ENCODE measurements at regions not wholly inside any gene's neighbourhood (a gene's known extent, or its start where the extent isn't known, plus 50 kb on each side); places are given as distances from the start of the nearest gene placed in this dataset.

DNA sequence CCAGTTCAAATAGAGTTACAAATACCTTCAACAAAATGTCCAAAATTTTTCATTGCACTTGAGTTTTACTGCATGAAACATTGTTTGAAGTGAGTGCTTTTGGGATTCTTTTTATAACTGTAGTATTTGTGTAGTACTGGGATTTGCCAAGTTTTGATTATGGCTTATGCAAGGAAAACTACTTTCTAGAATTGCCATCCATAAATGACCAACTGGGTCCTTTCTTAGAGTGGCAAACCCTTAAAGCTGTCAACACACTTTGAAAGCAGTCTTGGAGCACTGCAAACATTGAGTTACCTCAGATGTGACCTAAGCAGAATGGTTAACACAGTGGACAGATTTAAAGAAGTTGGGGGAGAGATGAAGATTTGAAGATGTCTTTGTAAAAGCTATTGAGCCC, 379.6 kb upstream of the ZNF608 start:
- no peak for ATAC-seq (ENCODE audit: low FRiP score)
- no peaks in the 10 kb centered on the region for H3K4me1 ChIP-seq (ENCODE audit: control insufficient read depth in 1 of 2, insufficient read depth in 2 of 2, low read length in 2 of 2)
- no peak for DNase-seq
- no peak overlapping the region for H3K27ac ChIP-seq (ENCODE audit: low read depth in 1 of 2, low read length in 2 of 2)
- intact Hi-C loops (cut with DNase I) = no loop called here
- no peaks in the 10 kb centered on the region for H3K36me3 ChIP-seq (ENCODE audit: control insufficient read depth in 1 of 2, insufficient read depth in 2 of 2, low read length in 1 of 2)
- H3K9me3 ChIP-seq (ENCODE audit: control insufficient read depth, low read length) = no peaks in the 10 kb centered on the region
- H3K4me3 ChIP-seq (ENCODE audit: low read length in 2 of 2) = no peak overlapping the region
- no peaks in the 10 kb centered on the region for H3K27me3 ChIP-seq (ENCODE audit: control insufficient read depth in 1 of 2, insufficient read depth in 2 of 2, low read length in 1 of 2)

DNA sequence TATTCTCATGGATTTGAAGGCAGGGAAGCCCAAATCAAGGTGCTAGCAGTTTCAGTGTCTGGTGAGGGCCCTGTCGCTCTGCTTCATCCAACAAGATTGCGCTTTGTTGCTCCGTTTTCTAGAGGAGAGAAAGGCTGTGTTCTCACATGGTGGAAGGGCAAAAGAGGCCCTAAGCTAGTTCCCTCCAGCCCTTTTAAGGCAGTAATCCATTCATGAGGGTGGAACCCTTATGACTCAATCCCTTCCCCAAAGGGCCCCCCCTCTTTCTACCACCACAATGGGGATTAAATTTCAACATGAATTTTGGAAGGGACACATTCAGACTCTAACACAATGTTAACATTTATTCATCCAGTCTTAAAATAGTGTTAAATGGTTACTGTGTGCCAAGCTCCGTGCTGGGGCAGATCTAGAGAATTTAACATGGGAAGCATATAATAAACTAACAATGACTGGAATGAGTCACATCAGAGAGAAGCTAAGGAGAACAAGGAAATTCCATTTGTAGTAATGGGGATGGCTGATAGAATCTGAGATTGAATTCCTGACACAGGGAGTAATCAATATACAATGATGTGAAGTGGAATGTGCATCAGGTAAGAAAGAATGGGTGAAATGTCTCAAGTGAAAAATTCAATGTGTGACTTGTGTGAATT, 382.8 kb upstream of the ZNF608 start:
- Histone ChIP-seq H3K4me1 (ENCODE audit: control insufficient read depth in 1 of 2, insufficient read depth in 2 of 2, low read length in 2 of 2) (no peaks in the 10 kb centered on the region), H3K36me3 (ENCODE audit: control insufficient read depth in 1 of 2, insufficient read depth in 2 of 2, low read length in 1 of 2) (no peaks in the 10 kb centered on the region), H3K9me3 (ENCODE audit: control insufficient read depth, low read length) (no peaks in the 10 kb centered on the region), H3K27ac (ENCODE audit: low read depth in 1 of 2, low read length in 2 of 2) (no peak overlapping the region), H3K27me3 (ENCODE audit: control insufficient read depth in 1 of 2, insufficient read depth in 2 of 2, low read length in 1 of 2) (no peaks in the 10 kb centered on the region), H3K4me3 (ENCODE audit: low read length in 2 of 2) (no peak overlapping the region)
- ATAC-seq (ENCODE audit: low FRiP score) (no peak), DNase-seq (no peak)
- intact Hi-C loops (cut with DNase I) = no loop called here
- 87 to 94% methylated on average over 4 of the region's 4 CpGs for WGBS, 2 donors

DNA sequence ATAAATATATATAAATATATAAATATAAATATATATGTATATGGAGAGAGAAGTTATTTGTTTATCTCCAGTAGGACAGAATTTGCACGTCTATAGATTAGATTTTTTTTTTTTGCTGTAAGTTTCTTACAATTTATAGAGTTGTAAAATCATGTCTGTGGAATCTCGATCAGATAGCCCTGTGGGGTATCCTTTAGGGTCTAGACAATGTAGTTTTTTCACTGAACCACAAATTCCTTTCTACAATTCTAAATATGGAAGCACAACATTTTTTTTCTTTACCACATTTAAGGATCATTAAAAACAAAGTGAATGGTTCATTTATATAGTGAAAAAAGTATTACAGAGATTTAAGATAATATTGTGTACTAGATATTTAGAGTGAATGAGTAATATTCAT, 384.2 kb upstream of the ZNF608 start:
- H3K4me3 ChIP-seq (ENCODE audit: low read length in 2 of 2) = no peak overlapping the region
- no peaks in the 10 kb centered on the region for H3K4me1 ChIP-seq (ENCODE audit: control insufficient read depth in 1 of 2, insufficient read depth in 2 of 2, low read length in 2 of 2)
- WGBS, 2 donors = 94 to 96% methylated on average over 2 of the region's 2 CpGs
- no peak overlapping the region for H3K27ac ChIP-seq (ENCODE audit: low read depth in 1 of 2, low read length in 2 of 2)
- H3K27me3 ChIP-seq (ENCODE audit: control insufficient read depth in 1 of 2, insufficient read depth in 2 of 2, low read length in 1 of 2) = no peaks in the 10 kb centered on the region
- no peaks in the 10 kb centered on the region for H3K36me3 ChIP-seq (ENCODE audit: control insufficient read depth in 1 of 2, insufficient read depth in 2 of 2, low read length in 1 of 2)
- ATAC-seq (ENCODE audit: low FRiP score) = no peak
- H3K9me3 ChIP-seq (ENCODE audit: control insufficient read depth, low read length) = no peaks in the 10 kb centered on the region
- no peak for DNase-seq
- intact Hi-C loops (cut with DNase I) = no loop called here

DNA sequence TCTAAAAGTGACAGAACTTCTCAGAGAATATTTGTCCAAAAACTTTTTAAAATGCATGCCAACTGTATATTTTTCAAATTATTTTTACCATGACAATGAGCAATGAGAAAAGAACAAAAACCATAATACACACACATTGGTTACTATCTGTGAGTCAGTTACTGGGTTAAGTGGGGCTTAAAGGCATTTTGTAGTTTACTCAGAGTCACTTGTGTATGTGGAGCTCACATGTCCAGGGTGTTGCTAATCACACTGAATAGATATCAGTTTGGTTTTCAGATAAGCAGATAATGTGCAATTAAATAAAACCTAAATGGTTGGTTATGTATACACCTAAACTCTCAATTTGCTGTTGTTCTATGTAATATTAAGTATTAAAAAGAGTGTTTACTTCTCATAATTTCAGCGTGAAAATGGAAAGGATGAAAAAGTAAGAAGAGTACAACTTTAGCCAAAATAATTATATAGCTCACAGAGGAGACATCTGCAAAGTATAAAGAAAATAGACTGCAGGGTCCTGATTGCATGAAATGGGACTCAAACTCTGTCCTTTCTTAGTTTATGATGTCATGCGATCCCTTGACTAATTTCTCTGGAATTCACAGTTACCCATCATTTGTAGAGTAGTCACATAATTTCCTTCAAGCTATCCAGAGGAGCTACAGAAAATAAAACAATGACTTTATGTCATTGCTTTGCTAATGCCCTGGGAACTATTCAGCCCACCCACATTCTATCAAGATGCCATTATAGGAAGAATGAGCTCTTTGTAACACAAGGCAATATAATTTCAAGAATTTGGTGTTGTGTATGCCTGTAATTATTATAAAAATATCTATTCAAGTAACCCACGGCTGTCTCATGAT, 388.0 kb upstream of the ZNF608 start:
- Histone ChIP-seq H3K27me3 (ENCODE audit: control insufficient read depth in 1 of 2, insufficient read depth in 2 of 2, low read length in 1 of 2) (no peaks in the 10 kb centered on the region), H3K36me3 (ENCODE audit: control insufficient read depth in 1 of 2, insufficient read depth in 2 of 2, low read length in 1 of 2) (no peaks in the 10 kb centered on the region), H3K9me3 (ENCODE audit: control insufficient read depth, low read length) (no peaks in the 10 kb centered on the region), H3K4me1 (ENCODE audit: control insufficient read depth in 1 of 2, insufficient read depth in 2 of 2, low read length in 2 of 2) (no peaks in the 10 kb centered on the region), H3K4me3 (ENCODE audit: low read length in 2 of 2) (no peak overlapping the region), H3K27ac (ENCODE audit: low read depth in 1 of 2, low read length in 2 of 2) (no peak overlapping the region)
- 38 to 54% methylated on average over 3 of the region's 3 CpGs for WGBS, 2 donors
- ATAC-seq (ENCODE audit: low FRiP score) (no peak), DNase-seq (no peak)
- intact Hi-C loops (cut with DNase I) = no loop called here

DNA sequence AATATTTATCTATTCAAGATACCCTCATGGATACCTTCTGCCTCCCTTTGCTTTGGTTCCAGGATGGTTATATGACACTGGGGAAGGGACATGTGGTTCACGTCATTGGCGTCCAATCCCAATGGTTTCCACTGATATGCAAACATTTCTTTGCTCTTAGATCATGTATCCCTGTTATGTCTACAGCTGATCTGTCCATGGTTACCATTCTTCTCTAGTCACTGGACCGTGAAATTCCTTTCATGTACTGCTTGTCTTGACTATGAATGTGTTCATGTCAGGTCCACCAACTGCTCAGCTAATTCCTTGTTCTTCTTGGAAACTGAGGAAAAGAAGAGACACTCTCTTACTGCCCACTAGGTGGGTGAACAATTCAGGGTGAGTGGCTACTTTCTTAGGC, 391.1 kb upstream of the ZNF608 start:
- Histone ChIP-seq H3K27ac (ENCODE audit: low read depth in 1 of 2, low read length in 2 of 2) (no peak overlapping the region), H3K36me3 (ENCODE audit: control insufficient read depth in 1 of 2, insufficient read depth in 2 of 2, low read length in 1 of 2) (no peaks in the 10 kb centered on the region), H3K4me1 (ENCODE audit: control insufficient read depth in 1 of 2, insufficient read depth in 2 of 2, low read length in 2 of 2) (no peaks in the 10 kb centered on the region), H3K27me3 (ENCODE audit: control insufficient read depth in 1 of 2, insufficient read depth in 2 of 2, low read length in 1 of 2) (no peaks in the 10 kb centered on the region), H3K9me3 (ENCODE audit: control insufficient read depth, low read length) (no peaks in the 10 kb centered on the region), H3K4me3 (ENCODE audit: low read length in 2 of 2) (no peak overlapping the region)
- intact Hi-C loops (cut with DNase I) = no loop called here
- no peak for DNase-seq
- no peak for ATAC-seq (ENCODE audit: low FRiP score)
- 85 to 90% methylated on average over 3 of the region's 3 CpGs for WGBS, 2 donors

DNA sequence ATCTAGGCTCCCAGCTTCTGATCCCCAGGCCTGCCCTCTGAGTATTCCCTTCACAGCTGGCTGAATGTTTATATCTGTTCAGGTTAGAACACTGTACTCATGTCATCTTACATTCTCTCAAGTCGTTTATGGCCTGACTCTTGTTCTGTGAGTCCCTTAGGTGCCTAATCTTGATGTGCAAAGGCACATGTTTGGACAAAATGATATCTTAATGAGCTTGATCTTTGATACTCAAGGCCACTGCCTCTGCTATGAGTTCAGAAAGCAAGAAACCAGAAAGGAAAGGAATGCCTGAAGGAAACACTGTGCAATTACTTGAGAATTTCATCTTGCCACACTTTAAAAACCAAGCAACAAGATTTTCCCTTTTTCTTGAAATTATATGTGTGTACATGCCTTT, 391.8 kb upstream of the ZNF608 start:
- ATAC-seq (ENCODE audit: low FRiP score) = no peak
- Histone ChIP-seq H3K27ac (ENCODE audit: low read depth in 1 of 2, low read length in 2 of 2) (no peak overlapping the region), H3K27me3 (ENCODE audit: control insufficient read depth in 1 of 2, insufficient read depth in 2 of 2, low read length in 1 of 2) (no peaks in the 10 kb centered on the region), H3K9me3 (ENCODE audit: control insufficient read depth, low read length) (no peaks in the 10 kb centered on the region), H3K4me1 (ENCODE audit: control insufficient read depth in 1 of 2, insufficient read depth in 2 of 2, low read length in 2 of 2) (no peaks in the 10 kb centered on the region), H3K4me3 (ENCODE audit: low read length in 2 of 2) (no peak overlapping the region), H3K36me3 (ENCODE audit: control insufficient read depth in 1 of 2, insufficient read depth in 2 of 2, low read length in 1 of 2) (no peaks in the 10 kb centered on the region)
- 44 to 76% methylated on average over 1 of the region's 1 CpG for WGBS, 2 donors
- DNase-seq = no peak
- intact Hi-C loops (cut with DNase I) = no loop called here

DNA sequence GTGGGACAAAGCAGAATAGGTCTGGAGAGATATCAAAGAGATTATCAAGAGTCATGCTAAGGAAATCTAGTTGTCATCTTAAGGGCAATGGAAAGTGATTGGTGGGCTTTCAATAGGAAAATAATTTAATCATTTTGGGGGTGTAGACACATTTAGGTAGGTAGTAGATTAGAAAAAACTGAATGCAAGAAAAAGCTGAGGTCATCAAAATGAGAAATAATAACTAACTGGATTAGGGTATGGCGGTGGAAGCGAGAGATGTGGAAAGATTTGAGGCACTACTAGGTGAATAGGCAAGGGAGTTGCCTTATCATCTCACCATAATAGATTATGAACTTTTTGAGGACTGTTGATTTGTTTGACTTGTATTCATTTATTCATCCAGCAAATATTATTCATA, 393.2 kb upstream of the ZNF608 start:
- ATAC-seq (ENCODE audit: low FRiP score) = no peak
- H3K4me3 ChIP-seq (ENCODE audit: low read length in 2 of 2) = no peak overlapping the region
- no peak for DNase-seq
- no peaks in the 10 kb centered on the region for H3K4me1 ChIP-seq (ENCODE audit: control insufficient read depth in 1 of 2, insufficient read depth in 2 of 2, low read length in 2 of 2)
- H3K27me3 ChIP-seq (ENCODE audit: control insufficient read depth in 1 of 2, insufficient read depth in 2 of 2, low read length in 1 of 2) = no peaks in the 10 kb centered on the region
- H3K9me3 ChIP-seq (ENCODE audit: control insufficient read depth, low read length) = no peaks in the 10 kb centered on the region
- H3K27ac ChIP-seq (ENCODE audit: low read depth in 1 of 2, low read length in 2 of 2) = no peak overlapping the region
- no peaks in the 10 kb centered on the region for H3K36me3 ChIP-seq (ENCODE audit: control insufficient read depth in 1 of 2, insufficient read depth in 2 of 2, low read length in 1 of 2)
- WGBS, 2 donors = 96 to 100% methylated on average over 2 of the region's 2 CpGs
- intact Hi-C loops (cut with DNase I) = no loop called here

DNA sequence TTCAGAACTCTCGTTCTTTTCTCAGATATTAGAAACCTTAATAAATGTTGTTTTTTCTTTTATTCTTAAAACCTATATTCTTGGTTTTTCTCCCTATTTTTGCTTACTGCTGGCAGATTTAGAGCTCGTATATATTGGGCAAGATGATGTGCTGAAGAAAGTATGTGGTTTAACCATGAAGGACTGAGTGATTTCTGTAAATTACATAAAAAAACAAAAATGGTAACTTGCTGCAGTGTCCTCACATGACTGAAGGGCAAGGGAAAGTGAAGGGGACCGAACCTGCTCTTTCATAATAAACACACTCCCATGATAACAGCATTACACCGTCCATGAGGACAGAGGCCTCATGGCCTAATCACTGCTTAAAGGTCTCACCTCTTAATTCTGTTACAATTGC, 393.8 kb upstream of the ZNF608 start:
- H3K36me3 ChIP-seq (ENCODE audit: control insufficient read depth in 1 of 2, insufficient read depth in 2 of 2, low read length in 1 of 2) = no peaks in the 10 kb centered on the region
- H3K4me3 ChIP-seq (ENCODE audit: low read length in 2 of 2) = no peak overlapping the region
- H3K9me3 ChIP-seq (ENCODE audit: control insufficient read depth, low read length) = no peaks in the 10 kb centered on the region
- no peak overlapping the region for H3K27ac ChIP-seq (ENCODE audit: low read depth in 1 of 2, low read length in 2 of 2)
- no peaks in the 10 kb centered on the region for H3K27me3 ChIP-seq (ENCODE audit: control insufficient read depth in 1 of 2, insufficient read depth in 2 of 2, low read length in 1 of 2)
- no peaks in the 10 kb centered on the region for H3K4me1 ChIP-seq (ENCODE audit: control insufficient read depth in 1 of 2, insufficient read depth in 2 of 2, low read length in 2 of 2)
- no peak for ATAC-seq (ENCODE audit: low FRiP score)
- 88 to 91% methylated on average over 4 of the region's 4 CpGs for WGBS, 2 donors
- no peak for DNase-seq
- intact Hi-C loops (cut with DNase I) = no loop called here

DNA sequence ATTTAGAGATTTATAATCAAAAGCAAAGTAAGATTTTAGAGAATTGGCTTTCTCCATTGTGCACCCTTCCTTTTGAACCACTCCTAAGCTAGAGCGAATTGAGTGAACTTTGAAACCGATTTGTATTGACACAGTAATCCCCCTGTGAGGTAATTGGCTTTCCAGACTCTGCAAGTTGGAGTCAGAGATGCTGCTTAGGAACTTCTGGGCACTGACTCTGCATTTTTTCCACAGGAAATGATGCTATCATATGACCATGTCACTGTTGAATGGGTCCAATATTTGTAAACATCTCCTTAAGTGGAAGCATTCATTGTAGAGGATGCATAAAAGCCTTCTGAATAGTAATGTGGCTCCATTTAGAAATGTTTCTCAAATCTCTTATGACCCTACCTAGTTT, 394.4 kb upstream of the ZNF608 start:
- ATAC-seq (ENCODE audit: low FRiP score) = peak; percentile 36
- H3K9me3 ChIP-seq (ENCODE audit: control insufficient read depth, low read length) = no peaks in the 10 kb centered on the region

More for the DNA sequence above, 394.4 kb upstream of the ZNF608 start:
- 48 to 49% methylated on average over 2 of the region's 2 CpGs for WGBS, 2 donors
- Histone ChIP-seq H3K27ac (ENCODE audit: low read depth in 1 of 2, low read length in 2 of 2) (no peak overlapping the region), H3K4me3 (ENCODE audit: low read length in 2 of 2) (no peak overlapping the region), H3K4me1 (ENCODE audit: control insufficient read depth in 1 of 2, insufficient read depth in 2 of 2, low read length in 2 of 2) (no peaks in the 10 kb centered on the region), H3K36me3 (ENCODE audit: control insufficient read depth in 1 of 2, insufficient read depth in 2 of 2, low read length in 1 of 2) (no peaks in the 10 kb centered on the region), H3K27me3 (ENCODE audit: control insufficient read depth in 1 of 2, insufficient read depth in 2 of 2, low read length in 1 of 2) (no peaks in the 10 kb centered on the region)
- no peak for DNase-seq
- intact Hi-C loops (cut with DNase I) = no loop called here
